GM19023 (cell line): ENCODE measurements at regions not wholly inside any gene's neighbourhood (a gene's known extent, or its start where the extent isn't known, plus 50 kb on each side); places are given as distances from the start of the nearest gene placed in this dataset.

ENCODE experiments used
- ATAC-seq: cut with Tn5 transposase; IDR thresholded peaks from one replicate; pipeline ENCODE4 v1.9.1; 2021; ENCODE audit warnings: mild to moderate bottlenecking, moderate library complexity; ENCODE audit not compliant: unreplicated experiment

- no peak for ATAC-seq
These were observed 841.2 kb upstream of the ADGRL4 start for GRCh38 chr1:79847700-79848099.

GRCh38 chr1:79845936-79846335 lies 839.4 kb upstream of the ADGRL4 start:
- no peak for ATAC-seq

GRCh38 chr1:79842811-79843210 lies 836.3 kb upstream of the ADGRL4 start:
- no peak for ATAC-seq

GRCh38 chr1:79839882-79840281 lies 833.4 kb upstream of the ADGRL4 start:
- no peak for ATAC-seq

- no peak for ATAC-seq
These were observed 820.9 kb upstream of the ADGRL4 start for GRCh38 chr1:79827446-79827845.

GRCh38 chr1:79825551-79825950 lies 819.0 kb upstream of the ADGRL4 start:
- no peak for ATAC-seq

GRCh38 chr1:79822053-79822452 lies 815.5 kb upstream of the ADGRL4 start:
- ATAC-seq = no peak

- ATAC-seq = no peak
These were observed 812.6 kb upstream of the ADGRL4 start for GRCh38 chr1:79819140-79819539.

GRCh38 chr1:79817031-79817560 lies 810.6 kb upstream of the ADGRL4 start:
- ATAC-seq = no peak

- no peak for ATAC-seq
These were observed 808.6 kb upstream of the ADGRL4 start for GRCh38 chr1:79815115-79815514.

- no peak for ATAC-seq
These were observed 804.6 kb upstream of the ADGRL4 start for GRCh38 chr1:79811173-79811572.

GRCh38 chr1:79808816-79809475 lies 802.4 kb upstream of the ADGRL4 start:
- no peak for ATAC-seq

- ATAC-seq = no peak
These were observed 801.3 kb upstream of the ADGRL4 start for GRCh38 chr1:79807816-79808215.

GRCh38 chr1:79797487-79797886 lies 791.0 kb upstream of the ADGRL4 start:
- no peak for ATAC-seq

- ATAC-seq = no peak
These were observed 789.9 kb upstream of the ADGRL4 start for GRCh38 chr1:79796434-79796833.

GRCh38 chr1:79792219-79792930 lies 785.8 kb upstream of the ADGRL4 start:
- ATAC-seq = no peak

GRCh38 chr1:79791488-79792218 lies 785.1 kb upstream of the ADGRL4 start:
- ATAC-seq = no peak

GRCh38 chr1:79790950-79791349 lies 784.4 kb upstream of the ADGRL4 start:
- ATAC-seq = no peak

GRCh38 chr1:79787631-79788030 lies 781.1 kb upstream of the ADGRL4 start:
- ATAC-seq = no peak

GRCh38 chr1:79785964-79786363 lies 779.4 kb upstream of the ADGRL4 start:
- ATAC-seq = no peak

GRCh38 chr1:79785561-79785960 lies 779.0 kb upstream of the ADGRL4 start:
- ATAC-seq = no peak

- ATAC-seq = no peak
These were observed 774.7 kb upstream of the ADGRL4 start for GRCh38 chr1:79781261-79781660.
